Fibroblast of pulmonary artery (primary cell): ENCODE measurements at regions not wholly inside any gene's neighbourhood (a gene's known extent, or its start where the extent isn't known, plus 50 kb on each side); places are given as distances from the start of the nearest gene placed in this dataset.
A peak's percentile ranks its signal among the peaks of the same experiment; 100 is the strongest.
"Not testable (repeated sequence)": the region's sequence is repeated elsewhere in the genome, so short reads cannot be mapped to it uniquely, and the experiment has no call there.

Experiments used
- DNase-seq: peaks from one replicate; pipeline ENCODE4 v3.0.0-alpha.2; 2010; ENCODE audit warnings: low read depth
- H3K4me3 ChIP-seq: replicated peaks from 2 replicates; pipeline ENCODE4 v1.5.1; 2011; ENCODE audit warnings: low read depth, mild to moderate bottlenecking, control low read depth, low read length, moderate library complexity
- CTCF ChIP-seq: IDR thresholded peaks from 2 replicates; pipeline ENCODE4 v1.5.1; 2011; ENCODE audit warnings: mild to moderate bottlenecking, control low read depth, low read length, inconsistent platforms; ENCODE audit errors: missing control alignments

GRCh38 chr22:22697377-22698117 is 53.1 kb downstream of the GGTLC2 start:
- TF ChIP-seq CTCF, result no peak
- H3K4me3 ChIP-seq, result no peak overlapping the region
- no peak for DNase-seq

- no peak for DNase-seq
- no peak for TF ChIP-seq CTCF
- no peak overlapping the region for H3K4me3 ChIP-seq
Observed at GRCh38 chr22:22698263-22698750, 53.9 kb downstream of the GGTLC2 start.

GRCh38 chr22:22700631-22701030 is 56.2 kb downstream of the GGTLC2 start:
- TF ChIP-seq CTCF, result no peak
- H3K4me3 ChIP-seq, result no peak overlapping the region

DNA sequence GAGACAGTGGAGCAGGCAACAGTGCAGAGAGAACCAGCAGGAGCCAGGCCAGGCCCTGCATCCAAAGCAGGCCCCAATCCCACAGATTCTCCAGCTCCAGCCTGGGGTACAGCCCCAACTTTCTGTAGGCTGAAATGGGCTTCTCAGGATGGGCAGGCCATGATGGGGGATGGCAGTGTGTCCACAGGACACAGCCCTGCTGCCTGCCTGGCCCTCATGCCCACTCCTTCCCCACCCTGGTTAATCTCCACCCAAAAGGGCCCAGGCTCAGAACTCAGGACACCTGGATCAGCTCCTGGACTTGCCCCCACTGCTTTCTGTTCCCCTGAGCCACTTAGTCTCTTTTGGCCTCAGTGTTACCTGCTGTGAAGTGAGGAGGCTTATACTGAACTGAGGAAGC is 57.1 kb downstream of the GGTLC2 start:
- not testable (repeated sequence) for H3K4me3 ChIP-seq, DNase-seq

More at GRCh38 chr22:22700631-22701030, 56.2 kb downstream of the GGTLC2 start:
- no peak for DNase-seq

DNA sequence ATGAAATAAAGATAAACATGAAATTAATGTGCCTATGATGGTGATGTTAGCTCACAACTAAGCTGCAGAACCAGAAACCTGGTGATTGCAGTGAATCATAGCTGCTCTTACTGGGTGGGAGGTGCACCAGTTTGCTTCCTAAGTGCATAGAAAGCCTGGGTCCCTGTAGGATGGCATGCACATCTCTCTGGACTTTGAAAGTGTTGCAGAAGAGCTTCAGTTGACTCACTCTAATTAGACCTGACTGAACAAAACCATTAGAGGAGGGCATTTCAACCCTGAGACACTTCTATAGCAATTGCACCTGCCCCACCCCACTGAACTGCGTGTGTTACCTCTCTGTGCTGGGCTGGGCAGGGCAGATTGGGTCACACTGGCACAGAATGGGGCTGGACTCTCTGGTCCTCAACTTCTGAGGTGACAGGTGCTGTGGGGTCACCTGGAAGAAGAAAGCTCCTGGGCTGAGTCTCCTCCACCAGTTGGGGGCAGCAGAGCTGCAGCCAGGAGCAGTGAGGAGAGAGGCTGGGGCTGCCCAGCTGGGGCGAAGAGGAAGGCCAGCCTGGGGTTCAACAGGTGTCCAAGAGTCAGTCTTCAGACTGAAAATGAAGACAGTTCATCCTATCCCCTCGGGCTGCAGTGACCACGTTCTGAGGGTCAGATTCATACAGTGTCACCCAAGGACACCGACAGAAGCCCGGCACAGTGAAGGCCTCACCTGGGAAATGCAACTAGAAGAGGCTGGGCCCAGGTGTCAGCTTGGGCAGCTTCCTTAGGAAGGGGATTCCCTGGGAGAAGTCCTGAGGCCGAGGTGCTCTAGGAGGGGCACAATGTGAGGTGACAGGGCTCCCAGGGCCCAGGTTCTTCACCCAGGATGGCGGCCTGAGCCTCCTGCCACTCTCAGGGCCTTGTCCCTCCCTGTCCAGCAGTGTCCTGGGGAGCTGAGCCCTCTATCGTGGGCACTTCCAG is 58.1 kb downstream of the GGTLC2 start:
- TF ChIP-seq CTCF, result peak; percentile 48
- DNase-seq, result no peak
- no peak overlapping the region for H3K4me3 ChIP-seq

- DNase-seq, result no peak
- no peak for TF ChIP-seq CTCF
- no peak overlapping the region for H3K4me3 ChIP-seq
Observed at GRCh38 chr22:22703203-22703570, 58.8 kb downstream of the GGTLC2 start.

GRCh38 chr22:22703715-22704114 is 59.3 kb downstream of the GGTLC2 start:
- TF ChIP-seq CTCF, result no peak
- no peak overlapping the region for H3K4me3 ChIP-seq
- DNase-seq, result peak; percentile 73
